ENCODE measurements at regions not wholly inside any gene's neighbourhood (a gene's known extent, or its start where the extent isn't known, plus 50 kb on each side); places are given as distances from the start of the nearest gene placed in this dataset.
A peak's percentile ranks its signal among the peaks of the same experiment; 100 is the strongest.
"Not testable (repeated sequence)": the region's sequence is repeated elsewhere in the genome, so short reads cannot be mapped to it uniquely, and the experiment has no call there.

- DNase-seq: peak; percentile 21
Measured at GRCh38 chr3:155995525-155996370, 124.6 kb upstream of the KCNAB1 start.

- DNase-seq: no peak
Measured at GRCh38 chr3:155996882-155997281, 123.5 kb upstream of the KCNAB1 start.

- DNase-seq: not testable (repeated sequence)
Measured at GRCh38 chr3:155998173-155998572, 122.2 kb upstream of the KCNAB1 start.

GRCh38 chr3:156005736-156006135 is 114.6 kb upstream of the KCNAB1 start:
- DNase-seq: no peak

- no peak for DNase-seq
Measured at GRCh38 chr3:156010829-156011228, 109.5 kb upstream of the KCNAB1 start.

GRCh38 chr3:156014489-156014888 is 105.9 kb upstream of the KCNAB1 start:
- peak; percentile 37 for DNase-seq

GRCh38 chr3:156016902-156017301 is 103.5 kb upstream of the KCNAB1 start:
- DNase-seq: no peak

GRCh38 chr3:156017352-156018030 is 102.9 kb upstream of the KCNAB1 start:
- DNase-seq: no peak

GRCh38 chr3:156024904-156025533 is 95.4 kb upstream of the KCNAB1 start:
- no peak for DNase-seq

- no peak for DNase-seq
Measured at GRCh38 chr3:156029208-156029607, 91.2 kb upstream of the KCNAB1 start.

- no peak for DNase-seq
Measured at GRCh38 chr3:156030723-156031122, 89.7 kb upstream of the KCNAB1 start.

- DNase-seq: no peak
Measured at GRCh38 chr3:156033428-156033827, 87.0 kb upstream of the KCNAB1 start.

GRCh38 chr3:156035158-156035557 is 85.2 kb upstream of the KCNAB1 start:
- no peak for DNase-seq

GRCh38 chr3:156036258-156037053 is 83.9 kb upstream of the KCNAB1 start:
- no peak for DNase-seq

- DNase-seq: no peak
Measured at GRCh38 chr3:156037356-156037755, 83.0 kb upstream of the KCNAB1 start.

- peak; percentile 1 for DNase-seq
Measured at GRCh38 chr3:156038869-156039268, 81.5 kb upstream of the KCNAB1 start.

GRCh38 chr3:156040041-156040440 is 80.3 kb upstream of the KCNAB1 start:
- DNase-seq: no peak

- not testable (repeated sequence) for DNase-seq
Measured at GRCh38 chr3:156041216-156041841, 79.0 kb upstream of the KCNAB1 start.

GRCh38 chr3:156041856-156042255 is 78.5 kb upstream of the KCNAB1 start:
- not testable (repeated sequence) for DNase-seq

- not testable (repeated sequence) for DNase-seq
Measured at GRCh38 chr3:156043832-156044633, 76.3 kb upstream of the KCNAB1 start.

- DNase-seq: no peak
Measured at GRCh38 chr3:156044634-156044975, 75.8 kb upstream of the KCNAB1 start.

- DNase-seq: not testable (repeated sequence)
Measured at GRCh38 chr3:156048483-156048882, 71.9 kb upstream of the KCNAB1 start.

Measured in inflammatory macrophage treated with lipopolysaccharide for 4 hours (primary cell).